Progenitor cell of endocrine pancreas (in vitro differentiated cells): ENCODE measurements at regions not wholly inside any gene's neighbourhood (a gene's known extent, or its start where the extent isn't known, plus 50 kb on each side); places are given as distances from the start of the nearest gene placed in this dataset.

Source experiments
- DNase-seq: peaks from one replicate; pipeline ENCODE4 v3.0.0; 2021; ENCODE audit warnings: low spot score; ENCODE audit not compliant: unreplicated experiment
- H3K27ac Mint-ChIP-seq: 2 replicates; pipeline ENCODE4 v1.8.0; 2021; ENCODE audit warnings: mild to moderate bottlenecking, moderate library complexity, mixed read lengths
- H3K27me3 Mint-ChIP-seq: 2 replicates; pipeline ENCODE4 v1.8.0; 2021; ENCODE audit warnings: mixed read lengths
- H3K36me3 Mint-ChIP-seq: 2 replicates; pipeline ENCODE4 v1.8.0; 2022; ENCODE audit warnings: mixed read lengths; ENCODE audit not compliant: insufficient read depth
- H3K4me1 Mint-ChIP-seq: 2 replicates; pipeline ENCODE4 v1.8.0; 2021; ENCODE audit warnings: low read depth, mixed read lengths
- H3K4me3 Mint-ChIP-seq: 2 replicates; pipeline ENCODE4 v1.8.0; 2021; ENCODE audit warnings: low read depth, mild to moderate bottlenecking, moderate library complexity, mixed read lengths
- H3K9me3 Mint-ChIP-seq: 2 replicates; pipeline ENCODE4 v1.8.0; 2021; ENCODE audit warnings: low read depth, mixed read lengths
- CTCF ChIP-seq: fragments of 200-600 bp; sonication (generic); IDR thresholded peaks from one replicate; pipeline ENCODE4 v1.5.0; 2021; ENCODE audit warnings: antibody characterized with exemption, mild to moderate bottlenecking; ENCODE audit not compliant: unreplicated experiment

GRCh38 chr4:19227701-19228100, 1024.0 kb upstream of the SLIT2 start:
- DNase-seq, result no peak
- TF ChIP-seq CTCF, result no peak
- H3K27ac Mint-ChIP-seq, result no peak overlapping the region
- no peaks in the 10 kb centered on the region for H3K27me3 Mint-ChIP-seq
- no peak overlapping the region for H3K4me3 Mint-ChIP-seq
- H3K9me3 Mint-ChIP-seq, result no peaks in the 10 kb centered on the region
- no peaks in the 10 kb centered on the region for H3K36me3 Mint-ChIP-seq
- H3K4me1 Mint-ChIP-seq, result peaks cover 1% of the 10 kb centered on the region

GRCh38 chr4:19224820-19225219, 1026.9 kb upstream of the SLIT2 start:
- no peak for DNase-seq
- peaks cover 1% of the 10 kb centered on the region for H3K4me1 Mint-ChIP-seq
- H3K27me3 Mint-ChIP-seq, result no peaks in the 10 kb centered on the region
- H3K4me3 Mint-ChIP-seq, result no peak overlapping the region
- H3K27ac Mint-ChIP-seq, result no peak overlapping the region
- no peaks in the 10 kb centered on the region for H3K36me3 Mint-ChIP-seq
- peak; percentile 53 for TF ChIP-seq CTCF
- H3K9me3 Mint-ChIP-seq, result no peaks in the 10 kb centered on the region

GRCh38 chr4:19216476-19216875, 1035.2 kb upstream of the SLIT2 start:
- Mint-ChIP-seq H3K4me3 (no peak overlapping the region), H3K27ac (no peak overlapping the region), H3K36me3 (no peaks in the 10 kb centered on the region), H3K9me3 (no peaks in the 10 kb centered on the region), H3K4me1 (no peaks in the 10 kb centered on the region), H3K27me3 (no peaks in the 10 kb centered on the region)
- no peak for TF ChIP-seq CTCF
- DNase-seq, result no peak

- Mint-ChIP-seq H3K36me3 (no peaks in the 10 kb centered on the region), H3K4me1 (no peaks in the 10 kb centered on the region), H3K9me3 (peaks cover 3% of the 10 kb centered on the region), H3K4me3 (no peak overlapping the region), H3K27ac (no peak overlapping the region), H3K27me3 (no peaks in the 10 kb centered on the region)
- TF ChIP-seq CTCF, result no peak
- DNase-seq, result no peak
Observed at GRCh38 chr4:19214591-19215186, 1037.0 kb upstream of the SLIT2 start.

GRCh38 chr4:19213388-19213787, 1038.3 kb upstream of the SLIT2 start:
- Mint-ChIP-seq H3K9me3 (peaks cover 3% of the 10 kb centered on the region), H3K27me3 (no peaks in the 10 kb centered on the region), H3K27ac (no peak overlapping the region), H3K4me3 (no peak overlapping the region), H3K36me3 (no peaks in the 10 kb centered on the region), H3K4me1 (no peaks in the 10 kb centered on the region)
- DNase-seq, result no peak
- no peak for TF ChIP-seq CTCF
